ENCODE measurements at regions not wholly inside any gene's neighbourhood (a gene's known extent, or its start where the extent isn't known, plus 50 kb on each side); places are given as distances from the start of the nearest gene placed in this dataset.

DNA sequence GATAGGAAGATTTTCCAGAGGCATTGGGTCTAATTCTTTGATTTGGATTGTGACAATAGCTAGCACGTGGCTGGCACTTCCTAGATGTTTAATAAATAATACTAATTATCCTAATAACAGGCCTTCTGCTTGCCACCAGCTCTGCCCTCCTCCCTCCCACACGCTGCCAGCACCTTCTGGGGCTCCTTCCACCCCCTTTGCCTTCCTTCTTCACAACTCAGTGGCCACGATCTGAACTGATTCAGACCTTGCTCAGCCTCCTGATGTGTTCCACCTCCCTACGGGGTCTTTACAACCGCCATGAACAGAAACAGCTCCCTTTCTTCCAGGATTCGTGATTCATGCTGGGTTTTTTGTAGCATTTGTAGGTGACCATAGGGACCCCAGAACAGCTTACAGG, 310.3 kb upstream of the HS6ST1 start:
- Histone ChIP-seq H3K9me2 (replicated peaks; ENCODE audit: insufficient read depth) (no peaks in the 10 kb centered on the region), H3K36me3 (replicated peaks; ENCODE audit: insufficient read depth, low read depth) (no peaks in the 10 kb centered on the region), H4K20me1 (ENCODE audit: insufficient read depth, poor library complexity, severe bottlenecking) (no peaks in the 10 kb centered on the region), H3K79me2 (no peaks in the 10 kb centered on the region), H3K4me3 (no peak overlapping the region), H3K9me3 (ENCODE audit: low read depth) (no peaks in the 10 kb centered on the region), H2AFZ (no peak overlapping the region), H3K27me3 (no peaks in the 10 kb centered on the region), H3K4me2 (no peak overlapping the region), H3K4me1 (ENCODE audit: insufficient read depth) (peaks cover 8% of the 10 kb centered on the region), H3K27ac (no peak overlapping the region)
- DNase-seq (ENCODE audit: low spot score): no peak
- 87% methylated on average over 6 of the region's 6 CpGs for WGBS (ENCODE audit: low lambda C conversion rate, missing lambda C conversion rate)
- TF ChIP-seq EZH2 (IDR thresholded peaks at IDR 0.05; ENCODE audit: borderline replicate concordance): no peak
- TF ChIP-seq, protein P1, sequence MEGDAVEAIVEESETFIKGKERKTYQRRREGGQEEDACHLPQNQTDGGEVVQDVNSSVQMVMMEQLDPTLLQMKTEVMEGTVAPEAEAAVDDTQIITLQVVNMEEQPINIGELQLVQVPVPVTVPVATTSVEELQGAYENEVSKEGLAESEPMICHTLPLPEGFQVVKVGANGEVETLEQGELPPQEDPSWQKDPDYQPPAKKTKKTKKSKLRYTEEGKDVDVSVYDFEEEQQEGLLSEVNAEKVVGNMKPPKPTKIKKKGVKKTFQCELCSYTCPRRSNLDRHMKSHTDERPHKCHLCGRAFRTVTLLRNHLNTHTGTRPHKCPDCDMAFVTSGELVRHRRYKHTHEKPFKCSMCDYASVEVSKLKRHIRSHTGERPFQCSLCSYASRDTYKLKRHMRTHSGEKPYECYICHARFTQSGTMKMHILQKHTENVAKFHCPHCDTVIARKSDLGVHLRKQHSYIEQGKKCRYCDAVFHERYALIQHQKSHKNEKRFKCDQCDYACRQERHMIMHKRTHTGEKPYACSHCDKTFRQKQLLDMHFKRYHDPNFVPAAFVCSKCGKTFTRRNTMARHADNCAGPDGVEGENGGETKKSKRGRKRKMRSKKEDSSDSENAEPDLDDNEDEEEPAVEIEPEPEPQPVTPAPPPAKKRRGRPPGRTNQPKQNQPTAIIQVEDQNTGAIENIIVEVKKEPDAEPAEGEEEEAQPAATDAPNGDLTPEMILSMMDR (IDR thresholded peaks at IDR 0.05; ENCODE audit: poor library complexity): no peak

DNA sequence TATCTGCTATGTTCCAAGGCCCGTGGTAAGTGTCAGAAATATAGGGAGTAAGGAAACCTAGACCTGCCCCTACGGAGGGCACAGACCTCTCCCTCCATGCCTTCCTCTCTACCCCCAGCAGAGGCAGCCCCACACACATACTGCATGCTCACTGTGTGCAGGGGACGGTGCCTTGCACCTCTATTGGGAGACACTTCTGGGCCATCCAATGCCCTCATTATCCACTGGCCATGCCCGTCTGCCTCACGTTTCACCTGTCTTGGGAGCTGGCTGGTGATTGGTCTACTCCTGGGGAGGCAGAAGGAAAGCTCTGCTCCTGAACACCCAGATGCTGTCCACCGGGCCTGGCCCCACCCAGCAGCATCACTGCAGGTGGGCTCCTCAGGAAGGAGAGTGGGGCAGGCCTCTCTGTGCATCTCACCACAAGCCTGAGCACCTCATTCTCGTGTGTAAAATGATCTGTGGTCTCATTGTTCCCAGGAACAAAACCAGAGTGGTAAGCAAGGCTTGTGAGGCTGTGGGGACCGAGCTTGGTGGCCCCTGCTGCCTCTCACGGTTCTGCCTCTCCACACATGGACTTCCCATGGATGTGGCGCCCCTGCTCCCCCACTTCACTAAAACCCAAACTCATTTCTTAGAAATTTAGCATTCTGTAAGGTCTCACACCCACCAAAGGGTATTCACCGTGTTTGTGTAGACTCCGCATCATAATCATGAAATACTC, 312.5 kb upstream of the HS6ST1 start:
- Histone ChIP-seq H3K9me2 (replicated peaks; ENCODE audit: insufficient read depth) (no peaks in the 10 kb centered on the region), H3K9me3 (ENCODE audit: low read depth) (no peaks in the 10 kb centered on the region), H4K20me1 (ENCODE audit: insufficient read depth, poor library complexity, severe bottlenecking) (no peaks in the 10 kb centered on the region), H3K4me1 (ENCODE audit: insufficient read depth) (no peaks in the 10 kb centered on the region), H2AFZ (no peak overlapping the region), H3K4me3 (no peak overlapping the region), H3K27me3 (no peaks in the 10 kb centered on the region), H3K36me3 (replicated peaks; ENCODE audit: insufficient read depth, low read depth) (no peaks in the 10 kb centered on the region), H3K27ac (no peak overlapping the region), H3K79me2 (no peaks in the 10 kb centered on the region), H3K4me2 (no peak overlapping the region)
- 87% methylated on average over 12 of the region's 12 CpGs for WGBS (ENCODE audit: low lambda C conversion rate, missing lambda C conversion rate)
- TF ChIP-seq EZH2phosphoT487 (IDR thresholded peaks at IDR 0.05; ENCODE audit: low read depth, severe bottlenecking, unreplicated experiment) (no peak), EZH2 (IDR thresholded peaks at IDR 0.05; ENCODE audit: borderline replicate concordance) (no peak)
- TF ChIP-seq, protein P1 (IDR thresholded peaks at IDR 0.05; ENCODE audit: poor library complexity): no peak
- DNase-seq (ENCODE audit: low spot score): no peak

DNA sequence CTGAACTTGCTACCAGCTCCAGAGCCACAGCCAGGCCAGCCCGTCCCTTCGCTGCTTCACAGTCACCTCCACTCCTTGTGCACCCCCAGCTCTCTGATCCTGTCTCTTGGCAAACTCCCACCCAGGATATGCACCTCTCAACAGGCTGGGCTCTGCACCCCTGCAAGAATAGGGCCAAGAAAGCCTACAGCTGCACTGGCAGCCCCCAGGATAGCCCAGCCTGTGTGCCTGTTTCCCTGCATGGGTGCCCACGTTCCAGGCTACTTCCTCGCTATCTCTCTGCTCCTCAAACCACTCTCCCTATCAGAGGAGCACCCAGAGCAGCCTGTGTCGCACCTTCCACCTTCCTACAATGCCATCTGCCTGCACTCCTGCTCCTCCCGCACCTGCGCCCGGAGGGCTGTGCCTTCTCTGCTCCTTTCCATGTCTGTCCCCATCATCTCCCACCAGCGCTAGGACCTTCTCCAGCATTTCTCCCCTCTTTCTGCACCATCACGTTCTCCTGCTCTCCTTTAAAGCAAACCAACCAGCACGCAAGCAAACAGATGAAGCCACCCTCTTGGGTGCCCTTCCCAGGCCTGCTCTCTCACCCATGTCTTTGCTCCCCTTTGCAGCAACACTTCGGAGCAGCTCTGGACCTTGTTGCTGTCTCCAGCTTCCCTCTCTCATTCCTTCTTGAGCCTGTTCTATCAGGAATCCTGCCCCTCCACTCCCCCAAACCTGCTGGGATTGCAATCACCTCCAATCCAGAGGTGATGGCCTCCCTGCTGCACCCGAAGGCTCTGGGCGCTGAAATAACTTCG, 313.2 kb upstream of the HS6ST1 start:
- Histone ChIP-seq H3K4me2 (no peak overlapping the region), H4K20me1 (ENCODE audit: insufficient read depth, poor library complexity, severe bottlenecking) (no peaks in the 10 kb centered on the region), H3K36me3 (replicated peaks; ENCODE audit: insufficient read depth, low read depth) (no peaks in the 10 kb centered on the region), H3K9me2 (replicated peaks; ENCODE audit: insufficient read depth) (no peaks in the 10 kb centered on the region), H3K27me3 (no peaks in the 10 kb centered on the region), H3K9me3 (ENCODE audit: low read depth) (no peaks in the 10 kb centered on the region), H3K79me2 (no peaks in the 10 kb centered on the region), H3K4me3 (no peak overlapping the region), H2AFZ (no peak overlapping the region), H3K27ac (no peak overlapping the region), H3K4me1 (ENCODE audit: insufficient read depth) (no peaks in the 10 kb centered on the region)
- TF ChIP-seq EZH2phosphoT487 (IDR thresholded peaks at IDR 0.05; ENCODE audit: low read depth, severe bottlenecking, unreplicated experiment): no peak
- TF ChIP-seq, protein P1 (IDR thresholded peaks at IDR 0.05; ENCODE audit: poor library complexity): no peak
- TF ChIP-seq EZH2 (IDR thresholded peaks at IDR 0.05; ENCODE audit: borderline replicate concordance): no peak
- WGBS (ENCODE audit: low lambda C conversion rate, missing lambda C conversion rate): 94% methylated on average over 15 of the region's 15 CpGs
- DNase-seq (ENCODE audit: low spot score): no peak
